HG02840 (cell line): ENCODE measurements at regions not wholly inside any gene's neighbourhood (a gene's known extent, or its start where the extent isn't known, plus 50 kb on each side); places are given as distances from the start of the nearest gene placed in this dataset.

Experiments used
- ATAC-seq: cut with Tn5 transposase; IDR thresholded peaks from one replicate; pipeline ENCODE4 v1.9.1; 2021; ENCODE audit warnings: mild to moderate bottlenecking, moderate library complexity, moderate number of reproducible peaks; ENCODE audit not compliant: unreplicated experiment, low FRiP score

DNA sequence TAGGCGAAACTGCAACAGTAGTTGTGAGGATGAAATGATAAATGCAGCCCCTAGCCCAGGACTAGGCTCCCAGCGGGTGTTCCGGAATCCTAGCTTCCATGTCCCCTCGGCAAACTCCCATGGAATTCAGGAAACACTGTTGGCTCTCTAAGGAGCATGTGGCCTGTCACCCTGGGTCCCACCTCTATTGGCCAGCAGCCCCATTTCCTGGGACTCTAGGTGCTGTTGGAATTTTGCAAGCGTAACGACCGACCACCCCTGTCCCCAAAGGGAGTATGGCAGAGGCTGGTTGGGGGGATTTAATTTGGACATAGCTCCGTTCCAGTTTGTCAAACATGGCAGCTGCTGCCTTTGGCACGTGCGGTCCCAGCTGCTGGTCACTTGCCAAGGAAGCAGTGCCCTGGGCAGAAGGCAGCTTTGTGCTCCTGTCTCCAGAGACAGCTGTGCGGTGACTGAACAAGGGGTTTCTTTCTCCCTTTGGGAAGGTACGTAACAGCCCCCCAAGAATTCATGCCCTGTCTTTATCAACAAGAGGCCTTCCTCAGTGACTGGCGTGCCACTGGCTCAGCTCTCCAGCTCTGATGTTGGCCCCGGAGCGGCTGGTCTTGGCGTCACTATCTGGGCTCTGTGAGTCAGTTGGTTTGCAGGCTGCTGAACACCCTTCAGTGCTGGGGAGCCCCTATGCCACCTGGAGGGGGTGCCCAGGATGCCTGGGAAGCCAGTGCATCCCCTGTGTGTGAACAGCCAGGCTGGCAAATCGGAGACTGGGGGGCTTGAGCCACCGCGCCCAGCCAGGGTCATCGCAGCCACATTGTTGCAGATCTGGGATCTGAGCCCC is 235.2 kb upstream of the TNRC6C start:
- ATAC-seq, result no peak

DNA sequence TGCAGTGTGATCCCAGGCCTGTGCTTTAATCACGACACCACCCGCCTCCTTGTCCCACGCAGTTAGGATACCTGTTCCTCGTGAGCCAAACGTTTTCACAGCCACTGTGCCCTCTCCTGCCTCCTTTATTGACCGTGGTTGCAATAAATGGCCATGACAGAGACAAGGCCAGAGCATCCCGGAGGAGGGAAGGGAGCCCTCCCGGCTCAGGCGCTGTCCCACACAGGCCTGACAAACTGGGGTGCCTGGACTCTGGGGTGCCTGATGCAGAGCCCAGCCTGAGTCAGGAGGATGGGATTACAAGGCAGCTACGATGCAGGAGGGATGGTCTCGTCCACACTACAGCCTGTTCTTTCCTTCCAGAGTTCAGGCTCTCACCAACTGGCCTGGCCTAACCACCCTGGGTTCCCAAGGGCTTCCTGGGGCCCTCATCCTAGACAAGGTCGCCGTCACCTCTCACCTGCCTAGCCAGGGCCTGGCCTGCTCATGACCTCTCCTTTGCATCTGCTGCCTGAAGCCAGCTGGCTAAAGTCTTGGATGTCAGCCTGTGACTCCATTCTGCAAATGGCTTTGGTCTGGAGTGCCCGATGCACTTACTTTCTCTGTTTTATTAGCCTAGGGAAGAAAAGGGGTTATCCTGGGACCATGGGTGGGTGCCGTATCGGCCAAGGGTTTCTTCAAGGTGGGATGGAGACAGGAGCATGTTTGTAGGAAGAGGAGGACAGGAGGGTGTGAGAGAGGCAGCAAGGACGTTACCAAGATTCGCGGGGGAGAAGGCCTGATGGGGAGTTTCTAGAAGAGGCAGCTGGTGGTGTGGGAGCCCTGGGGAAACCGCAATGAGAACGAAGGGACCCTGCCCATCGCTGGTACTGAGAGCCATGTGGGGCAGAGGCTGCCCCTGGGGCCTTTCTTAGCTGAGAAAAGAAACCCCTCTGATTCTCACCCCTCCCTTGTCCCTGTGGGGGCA is 234.3 kb upstream of the TNRC6C start:
- ATAC-seq, result no peak

DNA sequence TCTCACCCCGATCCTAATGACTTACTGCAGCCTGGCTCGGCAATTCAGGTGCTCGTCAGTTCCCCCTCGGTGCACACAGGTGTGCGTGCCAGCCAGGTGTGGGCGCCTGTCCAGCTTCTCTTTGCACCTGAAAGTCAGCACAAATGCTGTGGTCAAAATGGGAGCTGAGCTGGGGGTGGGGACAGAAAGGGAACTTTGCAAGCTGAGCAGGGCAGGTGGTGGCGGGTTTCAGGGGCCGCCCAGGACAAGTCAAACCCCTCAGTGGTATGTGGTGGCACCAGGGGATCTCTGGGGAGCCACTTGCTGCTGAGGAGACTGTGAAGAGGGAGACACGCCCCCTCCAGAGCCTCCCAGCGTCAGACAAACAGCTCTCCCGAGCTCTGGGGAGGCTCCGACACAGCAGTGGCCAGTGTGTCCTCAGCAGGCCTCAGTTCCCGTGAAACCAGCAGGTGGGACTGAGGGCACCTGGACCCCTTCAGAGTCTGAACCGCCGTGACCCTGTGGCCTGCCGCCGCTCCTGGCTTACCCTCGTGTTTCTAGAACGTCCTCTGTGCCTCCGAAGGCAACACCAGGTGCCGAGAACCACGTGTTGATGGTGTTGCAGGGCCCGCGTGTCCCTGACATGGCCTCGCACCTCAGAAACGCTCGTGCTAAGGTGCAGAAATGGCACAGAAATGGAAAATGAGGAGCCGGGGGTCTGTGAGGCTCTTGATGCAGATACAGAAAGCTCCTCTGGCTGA is 233.5 kb upstream of the TNRC6C start:
- ATAC-seq, result no peak

DNA sequence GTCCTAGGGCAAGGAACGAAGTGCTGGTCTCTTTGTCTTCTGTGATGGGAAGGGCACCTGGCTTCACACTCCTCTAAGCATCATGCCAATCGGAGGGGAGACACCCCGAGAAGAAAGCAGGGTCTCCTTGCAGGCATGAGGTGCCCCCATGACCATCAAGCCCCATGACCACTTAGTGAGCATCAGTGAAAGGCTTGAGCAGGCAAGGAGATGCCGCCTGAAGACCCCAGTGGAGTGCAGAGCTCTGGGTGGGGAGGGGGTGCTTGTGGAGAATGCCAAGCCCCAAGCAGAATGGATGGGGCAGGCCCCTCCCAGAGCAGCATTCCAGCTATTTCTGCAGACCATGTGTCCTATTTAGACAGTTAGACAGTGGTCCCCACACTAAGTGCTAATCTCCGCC is 232.7 kb upstream of the TNRC6C start:
- no peak for ATAC-seq

DNA sequence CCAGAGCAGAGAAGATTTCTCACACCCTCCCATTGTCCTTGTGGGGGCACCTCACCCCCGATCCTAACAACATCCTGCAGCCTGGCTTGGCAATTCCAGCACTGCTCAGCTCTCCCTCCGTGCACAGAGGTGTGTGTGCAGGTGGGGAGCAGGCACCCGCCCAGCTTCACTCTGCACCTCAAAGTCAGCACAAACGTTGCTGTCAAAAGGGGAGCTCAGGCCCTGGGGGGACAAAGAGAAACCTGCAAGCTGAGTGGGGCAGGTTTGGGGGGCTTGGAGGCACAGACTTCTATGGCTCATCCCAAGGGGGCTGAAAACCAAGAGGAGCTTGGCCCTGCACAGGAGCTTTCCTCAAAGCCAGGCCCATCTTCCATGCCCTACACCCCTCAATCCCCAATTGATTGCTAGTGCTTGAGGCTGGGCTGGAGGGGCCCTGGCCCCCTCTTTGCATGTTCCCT is 231.9 kb upstream of the TNRC6C start:
- ATAC-seq, result no peak

DNA sequence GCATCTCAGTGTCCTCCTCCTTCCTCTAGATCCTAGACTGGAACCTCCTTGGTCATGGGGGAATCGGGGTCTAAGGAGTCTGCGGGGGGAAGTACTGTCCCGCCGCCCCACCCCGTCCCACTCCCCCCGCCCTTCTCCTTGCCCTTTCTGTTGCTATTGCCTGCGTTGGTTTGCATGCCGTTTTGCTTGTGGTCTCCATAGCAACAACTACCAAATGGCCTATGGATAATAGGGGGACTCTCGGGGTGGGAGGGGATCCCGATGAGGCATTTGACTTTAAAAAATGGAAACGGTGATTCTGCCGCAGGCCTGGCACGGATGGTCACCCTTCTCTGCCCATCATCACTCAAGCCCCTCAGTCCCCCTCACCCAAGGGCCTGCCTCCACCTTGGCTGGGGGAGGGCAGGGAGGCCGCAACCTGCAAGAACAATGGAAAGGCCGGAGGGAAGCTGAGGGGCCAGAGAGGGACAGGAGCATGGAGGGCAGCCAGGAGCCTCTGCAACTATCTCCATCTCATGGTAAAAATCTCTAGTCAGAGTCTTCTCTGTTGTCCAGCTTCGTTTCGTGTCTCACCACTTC is 231.4 kb upstream of the TNRC6C start:
- ATAC-seq, result no peak

DNA sequence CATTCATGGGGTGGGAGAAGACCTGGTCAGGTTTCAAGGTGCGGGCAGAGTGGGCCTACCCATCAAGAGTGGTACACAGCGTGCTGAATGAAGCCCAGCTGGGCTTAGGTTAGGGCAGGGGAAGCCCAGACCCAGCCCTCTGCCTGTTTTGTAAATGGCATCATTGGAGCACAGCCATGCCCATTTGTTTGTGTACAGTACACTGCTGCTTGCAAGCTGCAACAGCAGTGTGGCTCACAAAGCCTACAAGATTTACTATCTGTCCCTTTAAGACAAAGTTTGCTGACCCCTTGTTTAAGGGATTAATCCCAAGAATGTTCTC is 230.1 kb upstream of the TNRC6C start:
- ATAC-seq, result no peak

DNA sequence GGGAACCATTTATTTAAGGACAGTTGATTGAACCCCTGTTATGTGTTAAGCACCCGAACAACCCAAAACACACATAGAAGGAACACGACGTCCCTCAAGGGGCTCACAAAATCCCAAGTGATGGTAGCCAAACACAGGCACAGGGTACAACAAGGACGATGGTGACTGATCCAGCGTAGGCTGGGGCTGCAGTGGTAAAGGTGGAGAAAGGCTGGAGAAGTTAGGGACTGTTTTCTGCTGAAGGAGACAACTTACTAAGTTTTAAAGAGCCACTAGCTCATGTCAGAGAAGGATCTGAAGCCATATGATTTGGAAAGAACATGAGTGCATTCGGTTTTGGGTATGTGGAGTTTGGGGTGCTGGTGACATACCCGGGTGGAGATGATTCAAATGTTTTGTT is 229.6 kb upstream of the TNRC6C start:
- no peak for ATAC-seq

DNA sequence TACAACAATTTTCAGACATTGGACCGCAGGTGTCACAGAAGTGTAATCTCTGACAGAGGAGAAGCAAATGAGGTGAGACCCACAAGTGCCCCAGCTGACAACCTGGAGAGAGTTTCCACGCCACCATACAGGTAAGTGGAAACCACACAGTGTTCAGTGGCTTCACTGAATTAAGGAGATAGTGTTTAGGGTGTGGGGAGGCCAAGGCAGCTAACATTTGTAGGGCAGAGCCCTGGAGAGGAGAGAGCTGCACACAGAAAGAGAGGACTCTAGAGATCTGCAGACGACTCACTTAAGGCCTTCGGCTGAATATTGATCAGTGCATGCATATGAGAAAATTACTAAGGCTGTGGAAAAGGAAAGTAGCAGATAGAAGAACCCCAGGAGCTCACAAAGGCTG is 228.9 kb upstream of the TNRC6C start:
- no peak for ATAC-seq

DNA sequence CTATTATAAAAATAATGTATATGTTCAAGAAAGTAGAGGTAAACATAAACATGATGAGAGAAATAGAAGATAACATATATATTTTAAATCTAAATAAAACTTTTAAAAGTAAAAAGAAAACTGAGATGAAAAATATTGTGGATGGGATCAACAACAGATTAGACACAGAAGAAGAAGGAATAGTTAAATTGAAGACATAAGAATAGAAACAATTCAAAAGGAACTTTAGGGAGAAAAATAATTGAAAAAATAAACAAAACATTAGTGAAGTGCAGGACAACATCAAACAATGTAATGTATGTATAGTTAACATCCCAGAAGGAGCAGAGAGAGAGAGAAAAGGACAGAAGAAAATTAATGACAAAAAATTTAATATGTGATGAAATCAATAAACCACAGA is 228.1 kb upstream of the TNRC6C start:
- no peak for ATAC-seq

DNA sequence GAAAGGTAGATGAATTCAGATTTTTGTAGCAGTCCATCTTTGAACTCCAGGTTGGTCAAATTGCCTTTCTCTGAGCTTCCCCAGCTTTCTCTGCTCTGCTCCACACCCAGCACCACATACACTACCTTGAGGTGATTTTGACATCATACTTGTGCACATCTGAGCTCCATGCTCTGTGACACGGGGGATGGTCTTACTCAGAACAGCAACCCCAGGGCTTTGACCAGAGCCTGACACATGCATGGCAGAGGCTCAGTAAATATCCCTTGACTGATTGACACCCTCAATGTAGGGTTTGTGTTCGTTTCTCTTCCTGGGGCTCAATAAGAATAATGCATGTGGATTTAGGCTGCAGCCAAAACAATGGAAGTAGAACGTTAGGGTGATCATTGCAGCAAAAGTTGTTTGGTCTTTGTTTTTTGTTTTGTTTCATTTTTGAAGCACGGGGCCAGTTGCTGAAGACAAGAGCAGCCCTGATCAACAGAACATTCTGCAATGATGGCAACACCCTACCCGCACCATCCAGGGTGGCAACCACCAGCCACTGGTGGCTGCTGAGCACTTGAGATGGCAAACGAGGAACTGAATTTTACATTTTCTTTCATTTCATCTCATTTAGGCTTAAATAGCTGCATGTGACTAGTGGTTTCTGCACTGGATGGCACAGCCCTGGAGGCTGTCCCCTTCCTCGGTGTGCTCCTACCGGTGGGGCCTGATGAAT is 224.8 kb upstream of the TNRC6C start:
- no peak for ATAC-seq

DNA sequence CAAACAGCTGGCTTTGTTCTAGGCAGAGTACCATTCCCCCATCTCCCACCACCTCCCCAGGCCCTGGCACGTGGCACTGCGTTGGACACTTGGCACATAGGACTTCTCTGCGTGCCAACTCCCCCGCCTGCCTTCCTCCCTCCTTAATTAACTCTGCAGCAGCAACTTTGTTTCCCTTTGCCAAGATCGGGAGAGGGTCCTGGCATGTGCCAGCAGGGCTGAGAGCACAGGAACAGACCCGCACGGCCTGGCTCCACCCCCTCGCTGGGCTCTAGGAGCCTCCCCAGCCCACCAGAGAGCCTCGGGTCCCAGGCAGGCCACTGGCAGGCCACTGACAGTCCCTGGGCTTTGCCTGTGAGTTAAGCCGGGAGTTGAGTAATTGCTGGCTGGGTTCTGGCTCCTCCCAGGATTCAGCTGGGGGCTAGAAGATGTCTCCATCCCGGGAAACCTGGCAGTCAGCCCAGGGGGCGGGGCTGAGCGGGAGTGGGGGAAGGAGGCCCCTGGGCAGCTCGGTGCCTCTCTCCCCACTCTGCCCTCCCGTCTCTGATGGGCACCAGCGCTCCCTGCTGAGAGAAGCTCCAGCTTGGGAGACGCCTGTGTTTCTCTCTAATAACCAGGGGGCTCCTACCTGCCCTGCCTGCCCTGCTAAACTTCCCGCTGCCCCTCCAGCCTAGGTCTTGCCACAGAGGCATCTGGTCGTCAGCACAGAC is 224.0 kb upstream of the TNRC6C start:
- no peak for ATAC-seq

DNA sequence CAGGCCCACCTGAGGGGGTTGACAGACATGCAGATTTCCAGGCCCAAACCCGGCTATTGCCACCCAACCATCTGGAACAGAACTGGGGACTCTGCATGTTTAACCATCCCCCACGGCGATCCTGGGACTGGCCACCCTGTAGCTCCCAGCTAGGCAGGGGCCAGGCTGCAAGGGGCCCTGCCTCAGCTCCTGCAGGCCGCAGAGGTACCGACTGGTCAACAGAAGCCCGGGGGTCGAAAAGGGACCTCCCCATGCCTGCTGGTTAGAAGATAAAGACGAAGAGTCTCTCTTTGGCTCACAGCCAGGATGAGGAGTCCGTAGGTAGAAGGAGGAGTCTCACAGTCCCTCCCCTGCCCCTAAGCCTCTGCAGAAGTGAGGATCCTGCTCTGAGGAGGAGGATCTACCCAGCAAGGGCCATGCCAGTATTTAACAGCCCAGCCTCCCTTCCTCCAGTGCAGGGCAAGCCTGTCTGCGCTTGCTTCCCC is 223.4 kb upstream of the TNRC6C start:
- no peak for ATAC-seq

DNA sequence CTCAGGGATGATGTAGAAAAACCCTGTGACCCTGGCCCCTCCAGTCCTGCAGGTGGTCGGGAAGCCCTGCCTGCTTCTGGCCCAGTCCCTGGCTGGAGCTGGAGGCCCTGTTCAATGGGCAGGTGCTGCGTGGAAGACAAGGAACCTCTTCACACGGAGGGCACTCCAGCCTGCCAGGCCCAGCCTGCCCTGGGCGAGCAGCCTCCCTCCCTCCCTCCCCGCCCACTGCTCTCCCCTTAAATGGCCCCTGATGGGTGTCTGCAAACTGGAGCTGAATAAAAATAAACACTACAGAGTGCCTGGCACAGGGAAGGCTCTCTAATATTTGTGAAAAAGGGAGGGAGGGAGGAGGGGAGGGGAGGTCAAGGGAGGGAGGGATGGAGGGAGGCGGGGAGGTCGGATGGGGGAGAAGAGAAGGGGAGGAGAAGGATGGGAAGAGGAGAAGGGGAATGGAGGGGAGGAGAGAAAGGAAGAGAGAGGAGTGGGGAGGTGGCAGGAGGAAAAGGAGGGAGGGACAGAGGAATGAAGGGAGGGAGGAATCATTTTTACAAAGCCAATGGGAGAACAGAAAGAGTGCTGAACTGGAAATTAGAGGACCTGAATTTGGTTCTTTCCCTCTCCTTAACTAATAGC is 222.8 kb upstream of the TNRC6C start:
- no peak for ATAC-seq

DNA sequence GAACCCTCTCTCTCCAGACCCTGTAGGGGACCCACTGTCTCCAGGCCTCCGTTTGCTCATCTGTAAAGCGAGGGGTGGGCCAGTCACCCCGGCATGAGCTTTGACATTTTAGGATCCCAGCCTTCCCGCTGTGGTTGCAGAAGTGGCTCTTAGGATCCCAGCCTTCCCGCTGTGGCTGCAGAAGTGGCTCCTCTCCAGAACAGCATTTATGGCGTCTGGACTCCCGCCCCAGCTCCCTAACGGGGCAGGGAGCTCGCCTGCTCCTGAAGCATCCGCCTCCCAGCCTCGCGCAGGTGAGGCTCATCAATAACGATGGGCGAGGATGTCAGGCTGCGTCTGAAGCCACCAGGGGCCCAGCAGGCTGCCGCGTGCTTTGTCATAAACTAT is 222.3 kb upstream of the TNRC6C start:
- no peak for ATAC-seq

DNA sequence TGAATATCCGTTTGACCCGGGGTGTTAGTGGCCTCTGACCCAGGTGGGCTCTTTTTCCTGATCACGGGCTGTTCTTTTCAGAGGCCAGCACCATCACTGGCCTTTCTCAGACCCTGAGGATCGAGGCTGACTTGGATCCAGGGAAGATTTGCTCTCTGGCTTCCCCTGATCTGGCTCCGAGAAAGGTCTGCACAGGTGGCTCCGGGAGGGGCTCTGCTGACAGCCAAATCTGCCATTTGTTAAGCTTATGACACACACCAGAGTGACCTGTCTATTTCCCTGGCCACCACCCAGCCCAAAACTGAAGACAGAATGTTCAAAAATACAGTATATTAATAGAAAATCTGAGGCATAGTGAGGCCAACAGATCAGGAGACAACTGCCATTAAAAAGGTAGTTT is 221.8 kb upstream of the TNRC6C start:
- no peak for ATAC-seq

DNA sequence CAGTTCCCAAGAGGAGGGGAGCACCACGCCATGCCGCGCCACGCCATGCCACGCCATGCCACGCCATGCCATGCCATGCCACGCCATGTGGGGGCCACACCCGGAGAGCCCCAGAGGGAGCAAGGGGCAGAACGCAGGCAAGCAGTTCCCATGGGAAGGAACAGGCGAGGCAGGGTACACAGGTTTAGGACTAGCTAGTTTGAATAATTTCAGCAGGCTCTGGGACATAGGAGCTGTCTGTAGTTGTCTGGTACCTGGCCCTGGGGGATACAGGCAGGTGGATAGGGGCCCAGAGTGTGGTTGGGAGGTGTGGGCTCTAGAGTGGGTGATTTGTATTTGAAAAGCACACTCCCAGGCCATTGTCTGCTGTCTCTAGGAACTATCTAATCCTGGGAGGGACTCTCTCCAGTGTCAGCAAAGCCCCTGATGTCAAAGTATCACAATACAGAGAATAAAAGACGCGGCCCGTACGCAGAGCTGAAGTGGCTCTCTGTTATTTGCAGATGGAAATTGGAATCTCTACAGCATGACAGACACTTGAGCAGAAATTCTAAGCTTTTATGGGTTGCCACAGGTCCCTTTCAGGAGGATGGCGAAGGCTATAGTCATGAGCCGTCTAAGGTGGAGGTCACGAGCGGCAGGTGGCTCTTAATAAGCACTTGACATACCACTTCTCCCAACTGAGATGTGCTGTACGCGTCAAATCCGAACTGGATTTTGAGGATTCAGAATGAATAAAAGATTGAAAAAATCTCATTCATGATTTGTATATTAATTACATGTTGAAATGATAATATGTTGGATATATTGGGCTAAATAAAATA is 220.8 kb upstream of the TNRC6C start:
- ATAC-seq, result no peak
